ENCODE measurements at regions not wholly inside any gene's neighbourhood (a gene's known extent, or its start where the extent isn't known, plus 50 kb on each side); places are given as distances from the start of the nearest gene placed in this dataset.

DNA sequence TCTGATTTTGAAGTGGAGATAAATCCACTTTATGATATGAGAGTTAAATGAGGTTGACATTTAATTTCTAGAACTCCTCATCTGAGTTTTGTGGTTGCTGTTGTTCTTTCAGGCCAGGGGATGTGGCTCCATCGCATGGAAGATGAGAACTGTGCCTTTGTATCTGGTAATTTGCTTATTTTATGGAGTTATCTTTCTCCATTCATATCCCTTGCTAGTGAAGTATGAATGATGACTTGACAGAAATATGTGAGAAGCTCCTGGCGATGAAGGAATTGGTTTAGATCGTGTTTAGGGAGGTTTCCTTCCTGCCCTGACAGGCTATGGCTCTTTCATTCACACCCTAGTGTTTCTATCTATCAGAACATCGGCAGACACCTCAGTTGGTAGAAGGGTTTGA is 393.7 kb downstream of the ETS1 start:
- DNase-seq (ENCODE audit: low read depth), result no peak

DNA sequence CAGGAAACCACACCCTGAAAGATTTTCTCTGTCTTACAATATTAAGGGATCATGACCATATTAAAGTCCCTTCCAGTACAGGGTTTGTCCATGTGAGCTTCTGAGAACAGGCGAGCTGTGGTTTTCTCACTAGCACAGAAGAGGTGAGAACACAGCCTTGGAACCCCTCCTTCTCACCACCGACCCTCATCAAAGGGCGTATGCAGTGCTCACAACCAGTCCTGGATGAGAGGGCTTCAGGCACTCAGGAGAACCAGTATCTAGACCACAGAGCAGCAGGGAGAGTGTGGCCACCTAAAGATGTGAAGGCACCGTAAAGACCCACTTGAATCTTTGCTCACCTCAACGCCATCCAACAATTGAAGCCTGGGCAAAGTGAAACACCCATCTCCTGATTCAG is 397.0 kb downstream of the ETS1 start:
- no peak for DNase-seq (ENCODE audit: low read depth)

DNA sequence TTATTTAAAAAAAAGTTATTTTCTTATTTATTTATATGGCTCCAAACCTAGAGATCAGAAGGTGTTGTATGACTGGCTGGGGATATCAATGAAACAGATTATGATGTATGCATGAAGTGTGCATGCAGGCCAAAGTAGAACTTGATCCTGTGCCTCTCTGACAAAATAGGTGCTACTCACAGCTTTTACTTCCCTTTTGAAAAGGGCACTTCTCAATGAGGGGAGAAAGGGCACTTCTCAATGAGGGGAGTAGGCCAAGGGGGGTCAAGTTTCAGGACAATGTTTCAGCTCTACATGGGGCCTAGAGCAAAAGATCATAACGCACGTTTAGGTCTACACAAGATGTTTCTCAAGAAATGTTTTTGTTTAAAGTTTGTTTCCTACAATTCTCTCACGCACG is 397.5 kb downstream of the ETS1 start:
- DNase-seq (ENCODE audit: low read depth), result no peak

DNA sequence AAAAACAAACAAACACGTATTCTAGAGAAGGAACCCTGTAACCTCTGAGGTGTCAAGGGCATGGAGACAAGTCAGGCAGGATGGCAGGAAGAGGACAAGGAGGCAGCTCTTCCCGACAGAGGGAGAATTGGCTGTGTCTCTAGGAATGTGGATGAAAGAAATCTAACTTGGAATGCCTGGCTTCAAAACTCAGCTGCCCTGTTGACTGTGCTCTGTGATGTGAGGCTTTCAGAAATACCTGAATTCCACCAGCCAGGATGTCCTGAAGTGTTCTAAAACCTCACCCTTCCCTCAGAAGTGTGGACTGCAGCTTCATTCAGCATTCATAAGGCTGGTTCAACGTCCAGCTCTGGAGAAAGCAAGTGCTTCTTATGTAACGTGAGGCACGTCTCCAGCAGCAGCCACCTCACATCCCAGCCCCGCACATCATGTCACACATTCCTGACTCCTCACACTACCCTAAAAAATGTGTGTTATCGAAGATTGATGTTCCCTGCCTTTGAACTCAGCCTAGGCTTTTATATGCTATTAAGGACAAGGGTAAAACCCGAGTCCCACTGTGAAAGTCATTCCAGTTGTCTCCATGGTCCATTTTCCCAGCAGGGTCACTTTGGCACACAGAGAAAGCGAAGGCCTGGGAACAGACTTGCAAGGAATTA is 398.9 kb downstream of the ETS1 start:
- DNase-seq (ENCODE audit: low read depth), result no peak

DNA sequence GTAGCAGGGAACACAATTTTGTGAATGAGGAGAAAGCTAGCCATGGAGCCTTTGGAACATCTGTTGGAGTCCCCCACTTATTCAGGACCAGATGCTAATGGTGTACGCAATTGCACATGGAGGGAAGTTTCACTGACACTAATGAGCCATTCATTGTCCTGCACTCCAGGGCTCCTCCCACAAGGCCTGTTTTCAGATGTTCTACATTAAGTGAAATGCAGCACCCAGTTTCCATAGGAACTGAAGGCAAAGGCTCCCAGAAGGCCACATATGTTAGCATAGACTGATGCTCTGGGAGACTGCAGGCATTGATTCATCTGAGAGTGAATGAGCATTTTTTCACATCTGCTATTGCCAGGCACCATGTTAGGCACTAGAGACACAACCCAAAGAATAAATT is 399.5 kb downstream of the ETS1 start:
- no peak for DNase-seq (ENCODE audit: low read depth)

DNA sequence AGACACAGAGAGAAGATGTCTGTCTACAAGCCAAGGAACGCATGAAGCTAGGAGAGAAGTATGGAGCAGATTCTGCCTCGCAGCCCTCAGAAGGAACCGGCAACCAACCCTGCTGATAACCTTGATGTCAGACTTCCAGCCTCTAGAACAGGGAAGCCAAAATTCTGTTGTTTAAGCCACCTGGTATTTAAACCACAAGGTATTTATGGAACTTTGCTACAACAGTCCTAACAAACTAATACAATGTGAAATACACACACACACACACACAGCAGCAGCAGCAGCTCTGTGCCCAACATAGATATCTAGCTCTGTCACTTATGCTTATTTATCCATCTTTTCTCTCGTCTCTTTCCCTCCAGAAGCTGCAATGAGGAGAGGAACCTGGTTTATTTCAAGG is 400.0 kb downstream of the ETS1 start:
- no peak for DNase-seq (ENCODE audit: low read depth)

DNA sequence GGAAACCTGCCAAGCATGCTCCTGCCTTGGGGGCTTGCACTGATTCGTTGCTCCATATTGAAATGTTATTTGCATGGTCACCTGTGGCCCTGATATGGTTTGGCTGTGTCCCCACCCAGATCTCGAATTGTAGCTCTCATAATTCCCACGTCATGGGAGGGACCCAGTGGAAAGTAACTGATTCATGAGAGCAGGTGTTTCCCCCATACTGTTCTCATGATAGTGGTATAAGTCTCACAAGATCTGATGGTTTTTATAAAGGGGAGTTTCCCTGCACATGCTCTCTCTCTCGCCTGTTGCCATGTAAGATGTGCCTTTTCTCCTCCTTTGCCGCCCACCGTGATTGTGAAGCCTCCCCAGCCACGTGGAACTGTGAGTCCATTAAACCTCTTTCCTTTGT is 402.4 kb downstream of the ETS1 start:
- no peak for DNase-seq (ENCODE audit: low read depth)

DNA sequence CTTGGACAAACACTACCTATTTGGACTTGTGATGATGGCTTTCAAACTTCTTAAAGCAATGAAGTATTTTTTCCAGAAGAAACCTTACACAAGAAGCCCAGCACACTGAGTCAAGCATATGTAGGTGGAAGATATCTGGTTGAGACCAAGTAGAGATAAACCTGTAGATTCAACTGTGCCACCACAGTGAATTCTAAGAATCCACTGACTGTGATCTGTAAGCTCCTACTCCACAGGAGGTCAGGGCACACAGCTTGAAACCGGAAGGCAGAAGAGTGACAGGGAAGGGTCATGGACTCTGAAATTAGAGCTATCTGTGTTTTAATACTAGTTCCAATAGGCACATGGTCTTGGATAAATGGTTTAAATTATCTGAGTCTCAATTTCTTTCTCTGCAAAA is 404.5 kb downstream of the ETS1 start:
- DNase-seq (ENCODE audit: low read depth), result no peak

DNA sequence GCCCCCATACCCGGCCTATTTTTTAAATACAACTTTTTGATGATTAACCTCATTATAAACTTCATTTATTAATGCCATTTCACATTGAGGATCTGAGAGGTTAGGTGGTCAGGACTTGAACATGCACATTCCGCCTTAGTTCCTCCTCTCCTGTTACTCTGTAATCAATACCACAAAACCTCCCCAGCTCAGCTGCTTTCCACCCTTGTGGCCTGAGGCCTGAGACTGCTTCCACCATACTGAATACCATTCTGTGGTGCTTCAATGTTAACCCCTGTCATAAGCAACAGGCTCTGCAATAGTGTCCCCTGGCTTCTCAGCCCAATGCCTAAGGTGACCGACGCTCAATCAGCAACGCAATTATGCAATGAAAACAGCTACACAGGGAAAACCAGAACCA is 405.4 kb downstream of the ETS1 start:
- no peak for DNase-seq (ENCODE audit: low read depth)

DNA sequence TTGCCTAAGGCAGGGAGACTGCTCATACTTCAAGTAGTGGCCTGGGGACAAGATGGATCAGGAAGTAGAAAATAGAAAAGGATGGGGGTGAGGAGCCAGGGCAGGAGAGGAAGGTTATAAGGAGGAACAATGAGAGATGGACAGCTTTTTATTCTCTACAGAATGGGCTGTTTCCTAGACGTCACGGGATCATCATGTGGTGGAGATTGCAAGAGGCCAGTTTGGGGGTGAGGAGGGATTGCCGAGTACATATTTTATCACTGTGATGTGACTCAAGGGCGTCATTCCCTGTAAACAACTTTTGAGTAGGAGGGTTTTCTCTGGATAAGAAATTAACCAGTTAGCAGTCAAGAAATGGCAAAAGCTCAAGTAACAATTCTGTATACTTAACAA is 406.3 kb downstream of the ETS1 start:
- no peak for DNase-seq (ENCODE audit: low read depth)

DNA sequence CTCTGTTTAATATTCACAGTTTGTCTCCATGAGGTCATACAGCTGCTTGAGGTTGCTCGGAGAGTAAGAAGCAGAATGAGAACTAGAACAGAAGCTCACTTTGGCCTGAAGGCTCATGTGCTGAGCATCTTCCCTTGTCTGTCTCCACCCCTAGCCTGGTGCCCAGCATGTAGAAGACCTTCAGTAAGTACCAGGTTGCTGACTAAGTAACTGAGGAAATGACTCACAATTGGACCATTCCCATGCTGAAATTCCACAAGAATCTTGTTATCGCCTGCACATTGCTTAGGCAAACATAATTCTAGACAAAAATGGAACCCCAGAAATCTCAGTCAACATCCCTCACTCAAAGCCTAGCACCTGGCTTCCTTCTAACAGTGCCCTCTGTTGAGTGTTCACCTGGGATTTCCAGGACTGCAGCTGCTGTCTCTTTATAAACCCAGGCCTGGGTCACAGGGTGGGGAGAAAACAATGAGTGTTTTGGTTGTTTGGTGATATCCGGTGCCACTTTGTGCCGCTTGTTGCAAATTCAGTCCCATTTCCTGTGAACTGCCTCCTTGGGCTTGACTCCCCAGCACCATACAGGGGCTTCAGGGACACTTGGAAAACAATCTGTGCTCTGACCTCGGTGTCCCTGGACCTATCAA is 406.8 kb downstream of the ETS1 start:
- no peak for DNase-seq (ENCODE audit: low read depth)

DNA sequence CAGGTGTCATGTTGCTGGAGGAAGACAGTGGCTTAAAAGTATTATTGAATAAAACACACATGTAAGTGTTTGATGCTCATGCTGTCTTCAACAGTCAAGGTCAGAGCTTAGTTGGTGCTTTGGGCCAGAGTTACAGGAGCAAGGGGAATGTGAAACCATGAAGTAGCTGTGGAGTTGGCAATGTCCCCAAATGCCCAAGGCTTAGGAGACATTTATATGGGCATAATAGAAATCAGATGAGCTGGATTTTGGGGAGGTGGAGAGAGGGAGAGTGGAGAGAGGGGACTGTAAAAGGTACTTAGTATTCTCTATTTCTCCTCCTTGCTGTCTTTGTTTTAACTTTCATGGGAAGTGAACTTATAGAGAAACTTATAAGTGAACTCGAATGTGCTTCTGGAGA is 407.8 kb downstream of the ETS1 start:
- DNase-seq (ENCODE audit: low read depth), result no peak

DNA sequence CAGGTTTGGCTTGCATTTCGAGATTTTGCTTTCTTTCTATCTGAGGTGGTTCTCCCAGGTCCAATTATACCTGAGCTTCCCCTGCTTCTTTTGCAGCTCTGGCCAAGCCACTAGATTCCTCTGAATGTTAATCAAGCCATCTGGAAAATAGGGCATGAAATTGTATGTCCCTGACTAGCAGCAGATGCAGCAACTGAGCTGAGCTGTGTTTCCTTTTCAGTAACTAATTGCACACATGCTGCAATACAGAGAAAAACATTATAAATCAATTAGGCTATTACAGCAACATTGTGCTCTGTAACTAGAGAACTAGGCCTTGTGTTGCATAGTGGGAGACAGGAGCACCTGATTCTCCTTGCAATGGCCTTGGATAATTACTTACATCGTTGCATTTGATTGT is 408.3 kb downstream of the ETS1 start:
- no peak for DNase-seq (ENCODE audit: low read depth)

DNA sequence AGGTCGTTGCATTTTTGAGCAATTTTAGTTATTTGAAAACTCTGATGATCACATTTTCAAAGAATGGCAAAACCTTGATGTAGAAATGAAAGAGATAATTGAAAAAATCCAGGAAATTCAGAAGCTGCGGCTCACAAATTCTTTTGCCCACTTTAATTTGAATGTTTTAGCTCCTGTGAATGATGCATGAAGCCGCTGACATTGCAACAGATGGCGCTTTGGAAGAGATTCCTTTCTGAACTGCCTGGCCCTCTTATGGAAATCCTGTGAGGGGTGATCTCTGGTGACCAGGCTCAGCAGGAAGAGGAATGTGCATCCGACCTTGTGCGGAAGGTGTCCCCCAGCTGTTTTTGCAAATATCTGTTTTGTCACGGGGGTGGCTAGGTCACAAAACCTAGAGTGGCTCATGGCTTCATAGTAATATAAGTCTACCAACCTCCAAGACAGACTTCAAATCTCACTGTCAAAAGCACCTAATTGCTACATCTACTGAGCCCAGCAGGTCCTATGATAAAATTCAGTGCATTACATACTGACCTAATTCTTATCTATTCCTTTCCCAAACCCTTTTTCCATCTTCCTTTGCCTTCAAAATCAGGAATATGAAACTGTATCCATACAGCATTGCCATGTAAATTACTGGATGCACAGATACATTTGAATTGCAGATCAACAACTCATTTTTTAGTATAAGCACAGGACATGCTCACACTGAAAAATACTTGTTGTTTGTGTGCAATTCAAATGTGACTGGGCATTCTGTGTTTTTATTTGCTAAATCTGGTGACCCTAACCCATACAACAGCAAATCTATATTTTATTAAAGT is 412.7 kb downstream of the ETS1 start:
- DNase-seq (ENCODE audit: low read depth), result no peak

DNA sequence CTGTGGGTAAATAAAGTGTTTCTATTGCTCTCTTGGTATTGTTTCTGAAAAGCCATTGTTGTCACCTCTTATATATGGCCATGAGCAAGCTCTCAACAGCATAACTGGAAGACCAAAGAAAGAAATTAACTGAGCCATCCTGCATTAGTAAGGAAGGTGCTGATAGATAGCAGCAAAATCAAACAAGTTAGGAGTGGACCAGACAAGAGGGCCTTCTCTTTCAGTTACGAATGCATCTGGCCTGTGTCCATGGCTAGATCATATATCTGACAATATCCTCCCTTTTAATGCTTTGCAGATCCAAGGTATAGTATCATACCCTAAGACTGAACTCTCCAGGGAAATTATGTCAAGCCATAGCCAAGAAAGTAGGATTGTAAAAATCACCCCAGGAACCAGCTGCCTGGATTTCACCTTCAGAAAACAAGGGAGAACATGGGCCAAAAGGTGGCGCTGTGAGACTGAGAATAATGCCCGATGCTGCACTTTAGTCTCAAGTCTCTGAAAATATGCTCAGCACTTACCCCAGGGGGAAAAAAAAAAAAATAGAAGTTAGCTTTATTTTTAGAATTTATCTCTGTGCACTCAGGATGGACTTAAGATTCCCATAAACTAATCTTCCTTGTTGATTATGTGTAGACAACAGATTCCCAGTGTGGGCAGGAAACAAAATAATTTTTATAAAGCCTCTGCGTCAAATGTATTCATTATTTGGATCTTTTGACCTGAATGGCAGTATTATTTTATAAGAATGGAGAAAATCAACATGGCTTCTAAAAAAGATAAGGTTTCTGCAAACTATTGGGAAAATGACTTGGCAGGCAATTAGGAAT is 415.1 kb downstream of the ETS1 start:
- DNase-seq (ENCODE audit: low read depth), result peak; percentile 73

DNA sequence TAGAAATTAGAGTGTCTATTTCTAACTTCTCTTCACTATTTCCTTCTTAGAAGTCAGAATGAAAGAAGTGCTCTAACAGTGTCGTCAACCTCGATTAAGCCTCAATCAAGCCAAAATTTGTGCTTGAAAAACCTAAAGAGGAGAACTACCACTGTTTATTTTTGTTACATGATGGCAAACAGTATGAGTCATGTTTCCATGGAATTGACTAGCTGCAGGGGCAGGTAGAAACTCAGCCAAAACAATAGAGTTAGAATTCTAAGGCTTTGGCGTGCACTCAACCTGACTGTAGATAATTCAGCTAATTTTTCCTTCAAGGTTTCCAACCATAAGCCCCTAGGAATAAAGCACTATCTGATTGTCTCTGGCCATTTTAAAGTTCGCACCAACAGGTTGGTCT is 415.9 kb downstream of the ETS1 start:
- no peak for DNase-seq (ENCODE audit: low read depth)

DNA sequence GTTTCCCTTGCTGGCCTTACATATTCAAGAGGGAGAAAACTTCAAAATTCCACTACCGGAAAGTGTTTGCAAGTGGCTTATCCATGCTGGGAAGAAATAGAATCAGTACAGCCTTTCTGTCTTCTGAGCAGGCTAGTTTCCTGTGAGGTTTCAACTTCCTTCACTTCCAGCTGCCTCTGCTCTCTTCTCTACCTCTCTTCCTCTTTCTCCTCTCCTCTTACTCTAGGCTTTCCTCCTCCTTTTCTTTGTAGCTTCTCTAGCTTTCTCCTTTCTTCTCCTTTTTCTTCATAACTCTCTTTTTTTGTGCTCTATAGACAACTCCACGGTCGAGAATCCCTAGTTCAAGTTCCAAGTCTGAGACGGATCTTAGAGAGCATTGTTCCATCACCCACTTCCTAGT is 421.8 kb downstream of the ETS1 start:
- DNase-seq (ENCODE audit: low read depth), result no peak

DNA sequence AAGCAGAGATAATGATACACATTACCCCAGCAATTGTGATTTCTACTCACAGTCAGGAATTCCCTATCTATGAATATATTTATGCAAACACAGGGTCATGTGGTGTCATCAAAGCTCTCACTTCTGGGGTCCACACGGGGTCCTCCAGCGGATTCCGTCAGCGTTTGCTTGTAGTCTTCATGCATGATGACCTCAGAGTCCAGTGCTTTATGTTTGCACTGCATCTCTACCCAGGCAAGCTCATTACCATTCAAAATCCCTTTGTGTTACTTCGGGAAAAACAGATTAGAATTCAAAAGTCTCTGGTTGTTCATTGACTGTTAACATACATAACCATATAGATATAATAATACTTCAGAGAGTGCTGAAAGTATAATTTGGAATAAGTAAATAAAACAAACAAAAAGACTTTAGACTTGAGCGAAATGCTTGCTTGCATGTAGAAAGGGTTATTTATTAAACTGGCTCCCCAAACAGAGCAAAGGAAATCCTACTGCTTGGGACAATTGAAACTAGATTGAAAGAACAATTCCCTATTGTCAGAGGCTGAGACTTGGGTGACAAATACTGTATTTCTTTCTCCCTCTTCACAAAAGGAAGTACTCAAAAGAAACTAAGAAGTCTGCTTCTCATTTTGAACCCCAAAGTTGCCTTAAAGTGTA is 423.1 kb downstream of the ETS1 start:
- DNase-seq (ENCODE audit: low read depth), result no peak

DNA sequence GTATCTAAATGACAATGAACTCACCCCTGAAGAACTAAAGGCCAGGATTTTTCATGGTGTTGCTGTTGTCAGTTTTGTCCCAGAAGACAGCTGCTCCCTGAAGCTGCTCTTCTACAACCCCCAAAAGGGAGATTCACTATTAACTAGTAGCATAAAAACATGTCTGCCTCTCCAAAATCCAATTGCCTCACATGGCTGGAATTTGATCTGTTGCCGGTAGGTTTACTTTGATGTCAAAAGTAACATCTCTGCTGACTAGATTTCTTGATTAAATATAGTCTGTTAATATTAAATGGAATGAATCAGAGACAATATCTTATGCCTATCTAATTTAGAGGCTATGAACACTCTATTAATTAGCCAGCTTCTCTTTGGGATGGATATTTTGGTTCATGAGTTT is 425.4 kb downstream of the ETS1 start:
- no peak for DNase-seq (ENCODE audit: low read depth)

DNA sequence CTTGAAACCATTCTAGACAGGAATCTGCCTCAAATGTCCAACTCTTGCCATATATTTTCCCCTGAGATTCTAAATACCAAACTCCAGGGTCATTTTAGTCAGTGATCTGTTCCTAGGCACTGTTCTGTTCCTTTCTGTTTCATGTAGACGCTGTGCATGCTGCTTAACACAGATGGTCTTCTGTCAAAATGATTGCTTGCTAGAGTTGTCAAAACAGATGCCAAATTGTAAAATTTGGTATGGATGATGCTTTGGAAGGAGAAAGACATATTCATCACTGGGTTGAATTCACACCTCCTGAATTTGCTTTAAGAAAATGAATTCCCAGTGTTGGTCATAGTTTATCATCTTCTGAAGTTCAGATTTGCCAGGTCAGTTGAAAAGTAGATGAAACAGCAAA is 425.9 kb downstream of the ETS1 start:
- DNase-seq (ENCODE audit: low read depth), result no peak

DNA sequence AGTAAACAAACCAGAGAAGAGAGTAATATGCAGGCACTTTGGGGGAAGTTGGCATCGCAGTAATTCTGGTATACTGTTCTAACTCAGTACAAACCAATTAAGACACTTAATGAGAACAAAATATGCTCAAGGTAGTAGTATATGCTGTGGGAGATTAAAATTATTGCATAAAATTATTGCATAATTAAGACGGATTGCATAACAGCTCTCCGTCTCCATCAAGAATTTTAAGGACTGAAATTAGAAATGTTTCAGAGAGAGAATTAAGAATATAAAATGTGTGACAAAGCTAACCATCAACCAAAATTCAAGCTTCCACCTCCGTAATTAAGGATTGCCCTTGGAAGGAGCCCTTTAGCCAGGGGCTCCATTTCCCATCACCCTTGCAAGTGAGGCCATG is 428.5 kb downstream of the ETS1 start:
- no peak for DNase-seq (ENCODE audit: low read depth)

All from stimulated activated CD4-positive, alpha-beta T cell treated with anti-CD3 and anti-CD28 coated beads, Interleukin-2, amount 100 ng/mL, for 4 hours (primary cell).